HG02571 (cell line): ENCODE measurements at regions not wholly inside any gene's neighbourhood (a gene's known extent, or its start where the extent isn't known, plus 50 kb on each side); places are given as distances from the start of the nearest gene placed in this dataset.

Experiments
- ATAC-seq: cut with Tn5 transposase; IDR thresholded peaks from one replicate; pipeline ENCODE4 v1.9.1; 2021; ENCODE audit warnings: mild to moderate bottlenecking, moderate library complexity; ENCODE audit not compliant: unreplicated experiment

DNA sequence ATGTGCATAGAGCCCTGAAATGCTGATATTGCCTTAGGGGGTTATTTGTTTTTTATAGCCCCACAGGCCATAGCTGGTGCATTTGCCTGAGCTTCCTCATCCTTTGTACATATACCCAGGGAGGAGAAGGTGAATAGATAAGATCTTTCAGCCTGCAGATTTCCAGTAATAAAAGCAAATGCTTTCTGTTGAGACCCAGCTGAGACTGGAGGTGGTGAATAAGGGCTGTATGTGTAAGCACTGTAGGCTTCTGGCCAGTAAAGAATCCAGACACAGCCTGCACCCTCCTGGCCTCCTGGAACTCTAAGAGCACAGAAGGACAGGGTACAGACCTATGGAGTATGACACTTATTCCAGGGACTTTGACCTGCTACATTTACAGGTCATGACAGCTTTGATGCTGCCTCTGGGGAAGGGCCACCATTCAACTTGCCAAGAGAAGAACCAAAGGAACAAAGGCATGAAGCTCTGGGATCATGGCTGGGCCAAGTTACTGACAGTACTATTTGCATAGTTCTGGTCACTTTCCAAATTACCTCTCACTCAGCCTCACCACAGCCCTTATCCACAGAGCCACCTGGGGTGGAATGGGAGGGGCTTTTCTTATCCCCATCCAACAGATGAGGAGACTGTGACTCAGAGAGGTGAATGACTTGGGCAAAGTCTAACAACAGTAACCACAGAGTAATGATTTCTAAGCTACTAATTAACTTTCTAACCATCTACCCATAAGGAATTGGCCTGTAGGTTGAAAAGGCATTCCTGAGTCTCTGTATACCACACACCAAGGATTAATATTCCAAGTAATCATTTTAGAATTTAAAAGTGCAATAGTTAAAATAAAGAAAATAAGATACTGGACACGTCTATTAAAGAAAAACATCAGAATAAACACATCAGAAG, 604.5 kb upstream of the KLF4 start:
- no peak for ATAC-seq

DNA sequence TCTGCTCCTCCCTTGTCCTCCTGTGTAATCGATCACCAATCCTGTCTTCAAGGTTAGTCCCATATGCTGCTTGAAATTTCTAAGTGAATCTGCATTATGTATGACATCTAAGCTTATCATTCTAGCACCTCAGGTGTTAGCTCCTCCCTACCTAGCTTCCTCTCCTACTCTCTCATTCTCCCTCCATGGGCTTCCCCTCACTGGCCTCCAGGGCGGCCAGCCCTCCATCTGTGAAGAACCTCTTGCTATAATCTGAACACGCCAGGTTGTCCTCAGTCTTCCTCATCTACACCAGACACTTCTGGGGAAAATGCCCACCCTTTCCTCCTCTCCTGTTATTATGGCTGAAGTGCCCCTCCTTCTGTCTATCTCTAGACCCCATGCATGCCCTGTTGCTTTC, 599.3 kb upstream of the KLF4 start:
- no peak for ATAC-seq

DNA sequence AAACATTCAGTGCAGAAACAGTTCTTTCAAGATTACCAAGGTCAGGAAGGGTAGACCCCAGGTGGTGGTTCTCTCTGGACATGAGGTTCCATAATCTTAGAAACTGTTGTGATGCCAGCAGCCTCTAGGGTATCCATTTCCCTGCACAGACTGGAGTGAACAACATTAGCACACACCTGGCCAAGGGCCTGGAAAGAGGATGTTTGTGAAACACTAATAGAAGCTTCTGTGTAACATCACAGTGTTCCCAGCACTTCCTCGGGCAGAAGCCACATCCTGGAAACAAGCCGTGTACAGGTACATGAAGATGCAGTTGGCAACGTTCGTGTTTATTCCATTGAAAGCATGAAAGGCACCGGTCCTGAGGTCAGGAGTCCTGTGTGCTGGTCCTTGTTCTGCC, 598.2 kb upstream of the KLF4 start:
- ATAC-seq = no peak

DNA sequence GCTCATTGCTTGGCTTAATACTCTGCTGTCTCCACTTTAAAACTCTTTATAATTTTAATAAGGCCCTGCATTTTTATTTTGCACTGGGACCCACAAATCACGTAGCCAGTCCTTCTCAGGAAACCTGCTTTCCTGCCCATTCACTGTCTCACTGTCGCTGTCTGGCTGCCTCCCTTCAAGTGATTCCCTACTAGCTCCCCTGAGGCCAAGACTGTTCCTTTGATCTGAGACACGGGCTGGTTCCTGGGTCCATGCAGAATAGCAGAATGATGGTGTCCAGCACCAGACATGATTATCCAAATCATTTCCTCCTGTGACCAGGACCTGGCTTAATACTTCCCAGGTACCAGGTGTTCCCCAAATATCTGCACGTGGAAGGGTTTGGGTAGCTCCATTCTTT, 597.1 kb upstream of the KLF4 start:
- no peak for ATAC-seq

DNA sequence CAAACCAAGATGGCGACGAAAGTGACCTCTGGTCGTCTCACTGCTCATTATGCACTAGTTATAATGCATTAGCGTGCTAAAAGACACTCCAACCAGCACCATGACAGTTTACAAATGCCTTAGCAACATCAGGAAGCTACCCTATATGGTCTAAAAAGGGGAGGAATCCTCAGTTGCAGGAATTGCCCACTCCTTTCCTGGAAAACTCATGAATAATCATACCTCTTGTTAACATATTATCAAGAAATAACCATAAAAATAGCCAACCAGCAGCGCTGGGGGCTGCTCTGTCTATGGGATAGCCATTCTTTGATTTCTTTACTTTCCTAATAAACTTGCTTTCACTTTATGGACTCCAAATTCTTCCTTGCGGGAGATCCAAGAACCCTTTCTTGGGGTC, 595.7 kb upstream of the KLF4 start:
- no peak for ATAC-seq

DNA sequence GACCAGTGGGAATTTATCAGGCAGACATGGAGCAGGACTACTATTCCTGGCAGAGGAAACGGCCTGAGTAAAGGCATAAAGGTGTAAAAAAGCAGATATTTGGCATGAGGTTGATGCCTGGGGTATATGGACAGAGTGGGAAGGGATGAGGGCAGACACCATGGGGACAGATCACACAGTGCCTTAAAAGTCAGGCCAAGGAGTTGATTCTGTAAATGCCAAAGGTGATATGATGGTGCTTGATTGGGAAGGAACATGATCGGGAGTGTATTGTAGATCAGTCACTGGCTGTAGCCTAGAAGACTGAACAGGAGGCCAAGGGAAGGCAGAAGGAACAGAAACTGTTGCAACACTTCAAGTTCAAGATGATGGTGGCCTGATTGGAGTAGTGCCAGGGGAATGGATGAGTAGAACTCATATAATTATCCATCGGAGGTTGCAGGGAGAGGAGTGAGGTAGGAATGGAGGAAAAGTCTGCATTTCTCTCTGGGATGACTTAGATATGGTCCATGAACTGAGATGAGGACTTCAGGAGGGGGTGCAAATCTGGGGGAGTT, 594.3 kb upstream of the KLF4 start:
- ATAC-seq = no peak

DNA sequence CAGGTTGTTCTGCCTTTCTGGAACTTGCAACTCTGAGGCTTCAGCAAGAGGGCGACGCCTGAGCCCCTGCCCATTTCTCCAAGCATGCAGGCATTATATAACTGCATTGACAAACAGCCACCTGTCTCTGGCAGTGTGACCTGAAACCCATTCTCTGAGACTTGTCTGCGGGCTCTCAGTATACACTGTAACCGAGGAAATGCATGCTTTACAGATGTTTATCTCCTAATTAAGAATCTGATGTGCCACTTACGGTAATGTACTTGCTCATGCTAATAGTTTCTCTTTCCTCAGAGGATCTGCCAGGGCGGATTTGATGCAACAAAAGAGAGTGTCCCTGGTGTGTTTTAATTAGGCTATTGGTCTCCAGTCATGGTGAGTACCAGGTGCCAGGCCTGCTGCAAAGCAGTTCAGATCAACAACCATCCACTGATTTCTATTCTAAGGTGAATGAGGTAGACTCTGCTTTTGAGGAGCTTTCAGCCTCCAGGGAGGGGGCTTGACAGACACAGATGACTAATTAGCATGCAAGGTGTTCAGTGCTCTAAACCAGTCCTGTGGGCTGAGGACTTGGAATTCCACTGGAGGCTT, 593.7 kb upstream of the KLF4 start:
- no peak for ATAC-seq

DNA sequence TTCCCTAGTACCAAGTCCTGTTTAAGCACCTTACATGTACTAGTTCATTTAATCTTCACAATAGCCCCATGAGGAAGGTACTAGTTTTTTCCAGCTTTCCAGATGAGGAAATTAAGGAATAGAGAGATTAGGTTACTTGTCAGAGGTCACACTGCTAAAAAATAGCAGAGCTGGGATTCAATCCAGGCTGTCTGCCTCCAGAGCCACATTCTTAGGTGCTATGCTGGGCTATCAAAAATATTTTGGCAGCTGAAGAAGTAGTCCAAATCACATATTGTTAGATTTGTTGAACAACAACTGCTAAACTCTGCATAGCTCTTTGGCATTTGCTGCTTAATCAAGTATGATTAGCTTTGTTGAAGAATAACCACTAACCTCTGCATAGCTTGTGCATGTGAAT, 591.5 kb upstream of the KLF4 start:
- no peak for ATAC-seq

DNA sequence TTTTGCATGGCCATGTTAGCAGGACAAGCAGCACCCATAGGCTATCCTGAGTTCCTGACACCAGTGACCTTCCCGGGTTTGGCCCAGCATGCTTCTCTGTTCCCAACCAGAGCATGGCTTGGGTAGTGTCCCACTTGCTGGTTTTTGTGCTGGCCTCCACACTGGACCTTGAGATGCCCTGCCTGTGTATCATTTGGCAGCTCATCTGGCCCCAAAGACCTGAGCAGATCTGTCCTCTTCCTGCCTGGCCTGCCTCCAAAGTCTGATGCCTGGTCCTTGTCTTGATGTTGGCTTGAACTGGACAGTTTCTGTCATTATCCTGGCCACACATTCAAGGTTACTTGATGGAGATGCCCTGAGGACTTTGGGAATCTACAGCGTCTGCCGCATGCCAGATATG, 590.7 kb upstream of the KLF4 start:
- ATAC-seq = no peak

DNA sequence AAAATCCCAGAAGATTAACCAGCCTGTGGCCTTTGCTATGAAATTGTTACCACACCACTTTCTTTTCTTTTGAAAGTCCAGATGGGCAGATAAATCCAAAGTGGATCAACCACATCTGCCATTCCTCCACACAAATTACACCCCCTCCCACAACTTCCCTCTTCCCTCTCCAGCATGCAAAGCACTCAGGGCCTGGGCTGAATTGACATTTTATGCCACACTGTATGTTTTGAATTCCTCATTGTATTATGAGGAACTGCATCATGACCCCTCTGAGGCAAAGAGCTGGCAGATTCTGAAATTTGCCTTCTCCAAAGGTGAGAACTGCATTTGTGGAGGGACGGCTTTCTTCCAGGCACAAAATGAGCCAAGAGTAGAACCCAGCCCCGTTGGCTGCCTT, 589.2 kb upstream of the KLF4 start:
- no peak for ATAC-seq

DNA sequence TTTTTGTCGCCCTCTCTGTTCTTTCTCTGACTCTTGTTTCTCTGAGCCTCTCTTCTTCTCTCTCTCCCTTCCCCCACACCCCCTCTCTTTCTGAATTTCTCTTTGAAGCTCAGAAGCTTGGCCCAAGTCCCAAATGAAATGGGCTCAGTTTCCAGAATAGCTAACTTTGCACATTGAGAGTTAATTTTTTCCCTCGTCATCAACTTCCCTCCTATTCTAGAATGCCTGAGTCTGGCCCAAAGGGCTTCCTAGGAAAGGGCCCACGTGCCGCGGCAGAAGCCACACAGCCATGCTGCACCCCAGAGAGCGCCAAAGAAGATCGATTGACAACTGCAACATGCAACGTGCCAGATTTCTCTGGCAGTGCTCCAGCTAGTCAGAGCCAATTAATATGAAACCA, 588.8 kb upstream of the KLF4 start:
- no peak for ATAC-seq

DNA sequence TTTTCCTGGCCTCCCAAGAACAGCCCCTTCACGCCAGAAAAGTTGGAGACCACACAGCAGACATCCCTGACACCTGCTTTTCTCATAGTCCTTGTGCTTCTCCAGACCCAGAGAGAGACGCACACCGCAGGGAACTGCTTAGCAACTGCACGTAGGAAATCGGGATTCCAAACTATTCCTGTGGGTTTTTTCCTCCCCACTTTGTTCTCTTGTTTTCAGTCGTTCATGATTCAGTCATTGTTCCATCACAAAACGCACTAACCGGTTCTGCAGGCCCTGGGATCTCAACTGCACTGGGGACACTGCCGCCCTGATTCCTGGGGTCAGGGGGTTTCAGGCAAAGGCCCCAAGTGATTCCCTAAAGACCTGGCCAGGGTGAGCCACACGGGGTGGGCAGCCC, 588.0 kb upstream of the KLF4 start:
- ATAC-seq = no peak

DNA sequence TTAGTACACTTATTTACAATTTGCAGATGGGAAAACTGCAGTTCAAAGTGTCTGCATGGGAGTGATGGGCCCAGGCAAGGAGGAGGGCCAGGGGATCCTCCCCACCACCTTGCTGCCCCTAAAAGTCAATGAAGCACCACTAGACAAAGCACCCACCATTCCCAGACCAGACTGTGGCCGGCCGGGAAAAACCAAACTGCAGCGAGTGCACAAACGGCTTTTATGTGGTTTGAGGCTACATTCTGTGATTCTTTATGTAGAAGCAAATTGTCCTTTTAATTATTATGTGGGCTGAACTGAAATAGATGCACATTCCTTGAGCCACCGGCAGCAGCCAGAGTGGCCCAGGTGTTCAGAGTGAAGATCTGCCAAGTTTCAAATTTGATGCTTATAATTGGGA, 585.3 kb upstream of the KLF4 start:
- no peak for ATAC-seq

DNA sequence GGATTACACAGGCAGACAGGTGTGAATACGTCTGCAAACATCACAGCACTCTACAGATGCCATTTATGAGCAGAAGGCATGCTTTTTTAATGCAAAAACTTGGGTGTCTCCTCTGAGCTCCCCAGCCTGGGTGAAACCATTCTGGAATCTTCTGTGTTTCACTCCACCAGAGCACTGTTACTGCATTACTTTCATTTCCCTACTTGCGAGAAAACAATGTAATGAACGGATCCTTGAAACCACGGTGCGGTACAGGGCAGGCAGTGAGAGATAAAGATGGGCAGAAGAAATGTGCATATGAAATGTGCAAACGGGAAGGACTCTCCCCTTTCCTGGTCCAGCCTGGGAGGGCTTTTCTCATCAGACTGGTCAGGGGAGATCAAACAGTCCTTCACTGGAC, 584.3 kb upstream of the KLF4 start:
- ATAC-seq = no peak

DNA sequence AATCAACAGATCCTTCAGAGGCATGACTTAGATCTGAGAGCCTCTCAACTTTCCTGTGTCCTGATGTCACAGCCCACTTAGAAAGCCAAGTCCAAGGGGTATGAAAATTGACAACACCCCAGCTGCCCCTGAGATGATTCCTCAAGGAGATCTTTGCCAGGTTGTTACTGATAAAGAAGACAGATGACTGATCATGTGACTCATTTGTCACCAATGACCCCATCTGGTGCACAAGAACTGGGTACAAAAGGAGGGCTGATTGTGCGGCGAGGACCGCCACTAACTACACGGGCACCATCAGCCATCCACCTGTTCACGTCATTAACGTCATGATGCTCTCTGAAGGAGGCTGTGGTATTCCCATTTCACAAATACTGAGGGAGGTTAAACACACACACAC, 583.2 kb upstream of the KLF4 start:
- no peak for ATAC-seq

DNA sequence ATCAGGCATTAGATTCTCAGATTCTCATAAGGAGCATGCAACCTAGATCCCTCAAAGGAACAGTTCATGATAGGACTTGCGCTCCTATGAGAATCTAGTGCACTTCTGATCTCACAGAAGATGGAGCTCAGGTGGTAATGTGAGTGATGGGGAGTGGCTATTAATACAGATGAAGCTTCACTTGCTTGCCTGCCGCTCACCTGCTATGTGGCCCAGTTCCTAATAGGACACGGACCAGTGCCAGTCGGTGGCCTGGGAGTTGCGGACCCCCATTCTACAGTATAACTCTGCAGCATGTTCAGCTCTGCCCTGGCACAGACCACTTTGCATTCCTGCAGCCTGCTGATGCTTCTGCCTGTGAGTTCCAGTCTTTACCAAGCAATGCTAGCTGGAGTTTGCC, 581.3 kb upstream of the KLF4 start:
- no peak for ATAC-seq

DNA sequence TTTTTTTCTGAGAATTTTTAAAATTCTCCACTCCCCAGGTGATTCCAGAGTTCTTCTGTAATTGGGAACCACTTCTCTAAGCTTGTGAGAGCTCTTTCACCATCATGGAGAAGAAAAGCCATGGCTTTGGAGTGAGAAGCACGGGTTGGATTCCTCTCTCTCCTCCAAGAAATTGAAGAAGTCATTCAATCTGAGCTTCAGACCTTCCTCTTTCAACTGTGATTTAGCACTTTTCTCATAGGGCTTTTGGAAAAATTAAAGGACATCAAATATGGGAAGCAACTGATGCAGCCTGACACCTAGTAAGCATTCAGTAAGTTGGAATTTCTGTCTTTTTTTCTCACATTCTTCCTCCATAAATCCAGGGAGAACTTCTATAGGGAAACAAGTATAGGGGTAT, 580.4 kb upstream of the KLF4 start:
- no peak for ATAC-seq

DNA sequence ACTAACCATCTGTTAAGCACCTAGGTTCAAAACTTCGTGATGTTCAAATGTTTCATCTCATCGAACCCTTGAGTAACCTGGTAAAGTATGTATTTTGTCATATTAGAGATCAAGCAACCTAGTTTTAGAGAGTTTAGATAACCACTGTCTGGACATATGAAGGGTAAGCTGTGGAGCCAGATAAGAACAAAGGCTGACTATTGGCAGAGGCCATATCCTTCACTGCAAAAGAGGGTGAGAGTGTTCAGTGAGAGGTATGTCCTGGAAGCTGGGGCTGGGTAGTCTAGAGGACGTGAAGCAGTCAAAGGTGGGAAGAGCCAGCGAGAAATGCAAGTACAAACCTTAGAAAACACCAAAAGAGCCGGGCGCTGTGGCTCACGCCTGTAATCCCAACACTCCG, 573.1 kb upstream of the KLF4 start:
- ATAC-seq = no peak

DNA sequence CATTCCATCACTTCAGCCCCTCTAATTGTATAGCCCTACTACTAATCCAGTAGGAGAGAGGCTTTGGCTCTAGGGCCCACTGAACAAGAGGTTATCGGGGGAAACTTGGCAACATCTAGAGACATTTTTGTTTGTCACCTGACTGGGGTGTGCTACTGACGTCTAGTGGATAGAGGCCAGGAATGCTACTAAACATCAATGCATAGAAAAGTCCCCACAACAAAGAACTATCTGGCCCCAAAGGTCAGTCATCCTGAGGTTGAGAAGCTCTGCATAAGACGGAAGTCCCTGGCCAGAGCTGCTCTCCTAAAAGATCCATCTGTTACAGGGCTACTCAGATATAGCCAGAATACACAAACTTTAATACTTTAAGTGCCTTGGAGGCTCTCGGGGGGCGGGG, 570.6 kb upstream of the KLF4 start:
- no peak for ATAC-seq

DNA sequence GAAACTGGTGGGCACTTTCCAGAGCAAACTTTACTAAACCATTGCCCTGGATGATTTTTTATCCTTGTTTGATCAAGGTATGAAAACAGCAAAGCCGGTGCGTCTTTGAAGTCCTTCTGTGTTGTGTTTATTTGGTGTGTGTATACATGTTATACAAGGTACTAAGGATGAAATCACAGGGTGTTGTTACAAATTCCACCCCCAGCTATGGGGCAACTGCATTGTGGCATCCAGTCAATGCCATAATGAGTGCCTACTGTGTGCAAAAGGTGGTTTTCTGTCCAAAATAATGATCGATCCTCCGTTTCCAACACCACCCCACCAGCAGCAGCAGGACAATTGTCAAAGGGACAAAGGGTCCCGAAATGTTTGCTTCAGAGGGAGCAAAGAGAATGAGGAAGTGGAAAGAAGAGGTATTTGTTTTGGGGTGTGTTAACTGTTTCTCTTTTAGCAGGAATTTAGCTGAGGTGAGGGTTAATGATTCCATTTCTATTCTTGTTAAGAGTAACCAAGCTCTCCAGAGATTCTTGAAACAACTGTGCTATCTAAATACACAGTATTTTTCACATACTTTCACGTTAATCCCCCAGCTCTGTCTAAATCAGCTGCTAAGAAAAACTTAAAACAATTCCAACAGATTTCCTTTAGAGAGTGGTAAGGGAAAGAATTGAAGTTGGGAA, 568.7 kb upstream of the KLF4 start:
- no peak for ATAC-seq

DNA sequence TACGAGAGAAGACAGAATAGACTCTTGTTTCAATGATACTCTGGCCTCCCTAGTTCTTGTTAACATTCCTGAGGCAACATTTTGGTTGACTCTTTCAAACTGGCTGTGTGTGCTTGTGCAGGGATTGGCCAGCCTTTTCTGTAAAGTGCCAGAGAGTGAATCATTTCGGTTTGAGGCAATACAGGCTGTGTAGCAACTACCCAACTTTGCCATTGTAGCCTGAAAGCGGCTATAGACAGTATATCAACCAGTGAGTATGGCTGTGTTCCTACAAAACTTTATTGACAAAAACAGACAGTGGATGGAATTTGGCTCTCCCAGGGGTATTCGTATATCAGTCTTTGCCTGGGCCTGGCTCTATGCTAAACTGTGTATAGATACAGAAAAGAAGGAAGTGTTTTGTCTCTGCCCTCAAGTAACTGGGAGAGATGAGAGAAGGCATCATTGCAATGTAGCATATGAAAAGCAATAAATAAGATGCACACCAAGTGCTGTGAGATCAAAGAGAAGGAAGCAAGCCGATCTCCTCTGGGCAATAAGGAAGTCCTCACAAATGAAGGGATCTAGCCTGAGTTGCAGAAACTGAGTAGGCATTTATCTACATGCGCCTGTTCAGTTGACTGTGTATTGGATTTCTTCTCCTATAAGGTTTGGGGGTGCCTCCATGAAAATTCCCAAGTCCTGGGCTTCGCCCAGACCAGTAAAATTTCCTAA, 568.0 kb upstream of the KLF4 start:
- ATAC-seq = no peak
